ENCODE measurements at regions not wholly inside any gene's neighbourhood (a gene's known extent, or its start where the extent isn't known, plus 50 kb on each side); places are given as distances from the start of the nearest gene placed in this dataset.

DNA sequence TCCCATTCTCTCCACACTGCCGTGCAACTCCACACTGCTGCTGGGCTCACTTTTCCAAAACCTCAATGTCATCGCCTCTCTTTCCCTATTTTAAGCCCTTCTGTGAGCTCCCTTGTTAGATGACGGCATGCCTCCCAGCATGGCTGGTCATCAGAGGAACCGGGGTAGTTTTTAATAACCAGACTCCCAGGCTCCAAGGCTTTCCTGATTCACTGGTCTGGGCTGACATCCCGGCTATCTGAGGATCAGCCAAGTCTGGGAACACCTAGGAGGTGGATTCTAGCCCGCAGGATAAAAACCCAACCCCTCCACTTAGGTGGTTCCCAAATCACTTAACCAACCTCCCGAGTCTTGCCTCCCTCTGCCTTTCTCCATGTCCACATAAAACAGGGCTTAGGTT is 295.4 kb upstream of the FZD8 start:
- TF ChIP-seq, protein P1, sequence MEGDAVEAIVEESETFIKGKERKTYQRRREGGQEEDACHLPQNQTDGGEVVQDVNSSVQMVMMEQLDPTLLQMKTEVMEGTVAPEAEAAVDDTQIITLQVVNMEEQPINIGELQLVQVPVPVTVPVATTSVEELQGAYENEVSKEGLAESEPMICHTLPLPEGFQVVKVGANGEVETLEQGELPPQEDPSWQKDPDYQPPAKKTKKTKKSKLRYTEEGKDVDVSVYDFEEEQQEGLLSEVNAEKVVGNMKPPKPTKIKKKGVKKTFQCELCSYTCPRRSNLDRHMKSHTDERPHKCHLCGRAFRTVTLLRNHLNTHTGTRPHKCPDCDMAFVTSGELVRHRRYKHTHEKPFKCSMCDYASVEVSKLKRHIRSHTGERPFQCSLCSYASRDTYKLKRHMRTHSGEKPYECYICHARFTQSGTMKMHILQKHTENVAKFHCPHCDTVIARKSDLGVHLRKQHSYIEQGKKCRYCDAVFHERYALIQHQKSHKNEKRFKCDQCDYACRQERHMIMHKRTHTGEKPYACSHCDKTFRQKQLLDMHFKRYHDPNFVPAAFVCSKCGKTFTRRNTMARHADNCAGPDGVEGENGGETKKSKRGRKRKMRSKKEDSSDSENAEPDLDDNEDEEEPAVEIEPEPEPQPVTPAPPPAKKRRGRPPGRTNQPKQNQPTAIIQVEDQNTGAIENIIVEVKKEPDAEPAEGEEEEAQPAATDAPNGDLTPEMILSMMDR (IDR thresholded peaks at IDR 0.05 in 4 of 5, conservative IDR thresholded peaks at IDR 0.05 in 1 of 5), result no peak
- TF ChIP-seq POLR2A (IDR thresholded peaks at IDR 0.05), result no peak

Data from gastrocnemius medialis (tissue), 4 donors.